Mucosa of descending colon (tissue), 3 donors: ENCODE measurements at regions not wholly inside any gene's neighbourhood (a gene's known extent, or its start where the extent isn't known, plus 50 kb on each side); places are given as distances from the start of the nearest gene placed in this dataset.

Experiments
- ATAC-seq: fragments of 200-7000 bp; cut with Tn5 transposase; one replicate; pipeline ENCODE4 v1.9.1; 2020; ENCODE audit warnings: mild to moderate bottlenecking, moderate library complexity
- DNase-seq, 3 donors: peaks; one replicate each; pipeline ENCODE4 v3.0.0-alpha.2; 2020
- H3K36me3 ChIP-seq: fragments of 200-600 bp; one replicate; pipeline ENCODE4 v1.8.0; 2021; ENCODE audit warnings: low read depth, mild to moderate bottlenecking
- H3K4me1 ChIP-seq: fragments of 200-600 bp; one replicate; pipeline ENCODE4 v1.8.0; 2021; ENCODE audit warnings: low read depth, mild to moderate bottlenecking
- H3K4me3 ChIP-seq: fragments of 200-600 bp; one replicate; pipeline ENCODE4 v1.8.0; 2021; ENCODE audit warnings: mild to moderate bottlenecking
- H3K9me3 ChIP-seq: fragments of 200-600 bp; one replicate; pipeline ENCODE4 v1.8.0; 2021; ENCODE audit warnings: mild to moderate bottlenecking
- intact Hi-C, 2 donors: fragments of 100-400 bp; cut with DNase I in 1 of 2; cut with micrococcal nuclease in 1 of 2; formaldehyde crosslinking; loops; one replicate each; pipeline versions ENCODE4 v1.11.0 to v1.11.1; 2022; cut with DNase I, micrococcal nuclease
- TF ChIP-seq, protein P1 (sequence below): fragments of 200-600 bp; IDR thresholded peaks from one replicate; pipeline ENCODE4 v1.8.0; 2022; ENCODE audit warnings: antibody characterized with exemption, mild to moderate bottlenecking
- donor health status: DM: no; HTN: no; CAD: no; lungs with moderate emphysema.
- donor health status: DM: no; HTN: no; CAD: no.
- donor health status: DM: no; HTN: yes; CAD: no.

DNA sequence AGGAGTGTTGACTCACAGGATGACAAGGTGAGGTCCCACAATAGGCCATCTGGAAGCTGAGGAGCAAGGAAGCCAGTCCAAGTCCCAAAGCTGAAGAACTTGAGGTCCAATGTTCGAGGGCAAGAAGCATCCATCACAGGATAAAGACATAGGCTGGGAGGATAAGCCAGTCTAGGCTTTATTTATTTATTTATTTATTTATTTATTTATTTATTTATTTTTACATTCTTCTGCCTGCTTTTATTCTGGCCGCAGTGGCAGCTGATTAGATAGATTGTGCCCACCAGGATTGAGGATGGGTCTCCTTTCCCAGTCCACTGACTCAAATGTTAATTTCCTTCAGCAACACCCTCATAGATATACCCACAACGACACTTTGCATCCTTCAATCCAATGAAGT lies 472.2 kb upstream of the DPPA4 start:
- intact Hi-C loops = no loop called here
- Histone ChIP-seq H3K36me3 (no peaks in the 10 kb centered on the region), H3K9me3 (no peaks in the 10 kb centered on the region), H3K4me1 (no peaks in the 10 kb centered on the region), H3K4me3 (no peak overlapping the region)
- no peak for ATAC-seq
- no peak for DNase-seq
- TF ChIP-seq, protein P1, sequence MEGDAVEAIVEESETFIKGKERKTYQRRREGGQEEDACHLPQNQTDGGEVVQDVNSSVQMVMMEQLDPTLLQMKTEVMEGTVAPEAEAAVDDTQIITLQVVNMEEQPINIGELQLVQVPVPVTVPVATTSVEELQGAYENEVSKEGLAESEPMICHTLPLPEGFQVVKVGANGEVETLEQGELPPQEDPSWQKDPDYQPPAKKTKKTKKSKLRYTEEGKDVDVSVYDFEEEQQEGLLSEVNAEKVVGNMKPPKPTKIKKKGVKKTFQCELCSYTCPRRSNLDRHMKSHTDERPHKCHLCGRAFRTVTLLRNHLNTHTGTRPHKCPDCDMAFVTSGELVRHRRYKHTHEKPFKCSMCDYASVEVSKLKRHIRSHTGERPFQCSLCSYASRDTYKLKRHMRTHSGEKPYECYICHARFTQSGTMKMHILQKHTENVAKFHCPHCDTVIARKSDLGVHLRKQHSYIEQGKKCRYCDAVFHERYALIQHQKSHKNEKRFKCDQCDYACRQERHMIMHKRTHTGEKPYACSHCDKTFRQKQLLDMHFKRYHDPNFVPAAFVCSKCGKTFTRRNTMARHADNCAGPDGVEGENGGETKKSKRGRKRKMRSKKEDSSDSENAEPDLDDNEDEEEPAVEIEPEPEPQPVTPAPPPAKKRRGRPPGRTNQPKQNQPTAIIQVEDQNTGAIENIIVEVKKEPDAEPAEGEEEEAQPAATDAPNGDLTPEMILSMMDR = no peak

DNA sequence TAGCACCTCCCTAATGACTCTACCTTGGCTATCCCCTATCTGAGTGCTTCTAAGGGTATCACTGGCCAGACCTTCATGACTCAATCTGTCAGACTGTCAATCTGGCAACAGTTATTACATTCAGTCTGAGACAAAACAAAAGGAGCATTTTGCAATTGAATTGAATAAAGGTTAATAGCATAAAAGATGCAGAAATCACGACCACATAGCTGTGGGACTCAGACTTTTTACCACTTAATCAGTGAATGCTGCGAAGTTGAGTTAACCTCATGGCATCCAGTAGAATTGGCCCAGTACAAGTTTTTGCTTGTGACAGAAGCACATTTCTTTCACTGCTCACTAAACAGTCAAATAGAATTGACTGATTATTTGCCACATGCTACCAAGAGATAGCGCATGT lies 480.7 kb upstream of the DPPA4 start:
- TF ChIP-seq, protein P1 = no peak
- no peak for ATAC-seq
- intact Hi-C loops = no loop called here

DNA sequence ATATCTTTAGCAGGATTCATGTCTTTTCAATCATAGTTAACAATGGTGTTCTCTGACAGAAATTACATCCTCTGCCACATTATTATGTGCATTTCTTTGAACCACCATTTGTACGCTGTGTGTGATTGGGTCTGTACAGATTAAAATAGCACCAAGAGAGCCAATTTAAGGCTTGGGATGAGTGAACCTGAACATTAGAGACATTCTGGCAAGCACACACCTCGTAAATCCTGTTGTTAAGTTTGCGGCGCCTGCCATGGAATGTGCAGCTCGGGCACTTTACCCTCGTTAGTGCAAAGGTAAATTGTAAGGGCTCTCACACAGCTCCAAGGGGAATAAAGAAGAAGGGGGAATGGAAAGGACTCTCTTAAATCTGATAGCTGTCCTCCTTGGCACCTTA lies 482.4 kb upstream of the DPPA4 start:
- intact Hi-C loops = no loop called here
- TF ChIP-seq, protein P1 = no peak
- peak; percentile 42 for ATAC-seq
- no peaks in the 10 kb centered on the region for H3K36me3 ChIP-seq
- H3K4me3 ChIP-seq = no peak overlapping the region
- H3K9me3 ChIP-seq = no peaks in the 10 kb centered on the region
- DNase-seq = peak in 1 of 3 donors; percentile 32
- H3K4me1 ChIP-seq = no peaks in the 10 kb centered on the region

More for the DNA sequence above, 480.7 kb upstream of the DPPA4 start:
- H3K4me1 ChIP-seq = no peaks in the 10 kb centered on the region
- no peaks in the 10 kb centered on the region for H3K36me3 ChIP-seq
- no peaks in the 10 kb centered on the region for H3K9me3 ChIP-seq
- no peak overlapping the region for H3K4me3 ChIP-seq
- no peak for DNase-seq

DNA sequence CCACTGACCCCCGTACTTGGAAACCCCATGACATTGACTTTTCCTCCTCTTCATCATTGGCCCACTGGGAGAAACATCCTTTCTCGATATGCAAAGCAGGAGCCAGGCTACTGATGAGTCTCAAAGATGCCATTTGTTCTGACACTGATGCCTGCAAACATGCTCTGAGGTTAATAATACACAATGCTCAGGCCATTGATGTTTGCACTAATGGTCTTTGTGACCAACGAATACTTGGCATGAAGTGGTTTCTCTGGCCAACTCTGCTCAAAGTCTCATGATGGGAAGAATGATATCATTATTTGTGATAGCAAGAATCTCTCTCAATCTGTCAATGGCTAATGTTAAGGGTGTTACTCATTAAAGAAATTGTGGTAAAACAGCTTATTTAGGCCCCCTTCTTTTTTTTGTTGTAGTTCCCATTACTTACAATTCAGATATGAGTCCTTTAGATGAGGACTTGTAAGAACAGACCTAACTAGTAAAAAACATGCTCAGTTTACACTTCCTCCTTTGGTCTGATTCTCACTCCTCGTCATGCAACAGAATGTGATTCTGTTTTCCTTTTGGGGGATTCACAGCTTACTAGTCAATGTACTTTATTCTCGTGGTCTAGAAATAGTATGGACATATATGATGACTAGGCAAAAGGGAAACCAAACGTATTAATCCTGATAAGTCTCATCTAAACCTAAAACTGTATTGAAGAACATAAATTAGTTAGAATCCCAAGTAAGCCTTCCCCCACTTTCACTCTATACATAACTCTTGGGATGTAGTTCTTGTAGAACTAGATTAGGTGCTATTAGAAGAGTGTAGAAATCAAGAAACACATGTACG lies 488.8 kb upstream of the DPPA4 start:
- no peaks in the 10 kb centered on the region for H3K36me3 ChIP-seq
- no peak for ATAC-seq
- TF ChIP-seq, protein P1 = no peak
- DNase-seq = no peak
- no peaks in the 10 kb centered on the region for H3K4me1 ChIP-seq
- intact Hi-C loops = no loop called here
- no peak overlapping the region for H3K4me3 ChIP-seq
- no peaks in the 10 kb centered on the region for H3K9me3 ChIP-seq

DNA sequence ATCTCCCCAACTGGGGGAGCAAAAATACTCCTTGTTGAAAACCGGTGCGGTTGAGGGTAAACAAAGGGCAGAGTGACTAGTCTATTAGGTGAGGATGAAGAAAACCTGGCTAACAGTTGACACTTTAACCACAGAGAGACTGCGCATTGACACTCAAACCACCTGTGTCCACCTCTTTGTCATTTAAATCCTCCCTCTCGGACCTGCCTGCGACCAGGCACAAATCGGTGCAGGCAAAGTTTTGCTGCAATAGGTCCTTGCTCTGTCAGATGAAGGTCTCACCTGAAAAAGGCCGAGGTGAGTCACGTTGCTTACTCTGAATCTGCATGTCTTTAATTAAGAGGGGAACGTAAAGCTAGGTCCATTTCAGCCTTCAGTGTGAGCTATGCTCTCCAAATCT lies 494.1 kb upstream of the DPPA4 start:
- H3K4me1 ChIP-seq = no peaks in the 10 kb centered on the region
- no peak overlapping the region for H3K4me3 ChIP-seq
- DNase-seq (no peak), ATAC-seq (no peak)
- intact Hi-C loops = no loop called here
- no peaks in the 10 kb centered on the region for H3K36me3 ChIP-seq
- TF ChIP-seq, protein P1 = no peak
- no peaks in the 10 kb centered on the region for H3K9me3 ChIP-seq
